ENCODE measurements at regions not wholly inside any gene's neighbourhood (a gene's known extent, or its start where the extent isn't known, plus 50 kb on each side); places are given as distances from the start of the nearest gene placed in this dataset.

GRCh38 chr3:87901141-87901540 lies 157.7 kb downstream of the CGGBP1 start:
- no peak for TF ChIP-seq FOXK2 (IDR thresholded peaks at IDR 0.05)
- TF ChIP-seq, protein P1, sequence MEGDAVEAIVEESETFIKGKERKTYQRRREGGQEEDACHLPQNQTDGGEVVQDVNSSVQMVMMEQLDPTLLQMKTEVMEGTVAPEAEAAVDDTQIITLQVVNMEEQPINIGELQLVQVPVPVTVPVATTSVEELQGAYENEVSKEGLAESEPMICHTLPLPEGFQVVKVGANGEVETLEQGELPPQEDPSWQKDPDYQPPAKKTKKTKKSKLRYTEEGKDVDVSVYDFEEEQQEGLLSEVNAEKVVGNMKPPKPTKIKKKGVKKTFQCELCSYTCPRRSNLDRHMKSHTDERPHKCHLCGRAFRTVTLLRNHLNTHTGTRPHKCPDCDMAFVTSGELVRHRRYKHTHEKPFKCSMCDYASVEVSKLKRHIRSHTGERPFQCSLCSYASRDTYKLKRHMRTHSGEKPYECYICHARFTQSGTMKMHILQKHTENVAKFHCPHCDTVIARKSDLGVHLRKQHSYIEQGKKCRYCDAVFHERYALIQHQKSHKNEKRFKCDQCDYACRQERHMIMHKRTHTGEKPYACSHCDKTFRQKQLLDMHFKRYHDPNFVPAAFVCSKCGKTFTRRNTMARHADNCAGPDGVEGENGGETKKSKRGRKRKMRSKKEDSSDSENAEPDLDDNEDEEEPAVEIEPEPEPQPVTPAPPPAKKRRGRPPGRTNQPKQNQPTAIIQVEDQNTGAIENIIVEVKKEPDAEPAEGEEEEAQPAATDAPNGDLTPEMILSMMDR (CRISPR knock-in tag; IDR thresholded peaks at IDR 0.05): no peak
- no peak for TF ChIP-seq PREB (CRISPR knock-in tag; IDR thresholded peaks at IDR 0.05)
- no peak for TF ChIP-seq HDAC2 (CRISPR knock-in tag; IDR thresholded peaks at IDR 0.05)
- no peak for TF ChIP-seq SAFB2 (CRISPR knock-in tag; IDR thresholded peaks at IDR 0.05; ENCODE audit: borderline replicate concordance, low read depth)
- TF ChIP-seq ZNF546 (CRISPR knock-in tag; conservative IDR thresholded peaks at IDR 0.05): no peak
- TF ChIP-seq SNAPC5 (CRISPR knock-in tag; IDR thresholded peaks at IDR 0.05; ENCODE audit: borderline replicate concordance): no peak
- no peak for TF ChIP-seq EZH2 (conservative IDR thresholded peaks at IDR 0.05; ENCODE audit: low read depth, low read length)
- TF ChIP-seq ZNF891 (CRISPR knock-in tag; IDR thresholded peaks at IDR 0.05): no peak

Measured in HepG2 (cell line).